ENCODE measurements at regions not wholly inside any gene's neighbourhood (a gene's known extent, or its start where the extent isn't known, plus 50 kb on each side); places are given as distances from the start of the nearest gene placed in this dataset.

DNA sequence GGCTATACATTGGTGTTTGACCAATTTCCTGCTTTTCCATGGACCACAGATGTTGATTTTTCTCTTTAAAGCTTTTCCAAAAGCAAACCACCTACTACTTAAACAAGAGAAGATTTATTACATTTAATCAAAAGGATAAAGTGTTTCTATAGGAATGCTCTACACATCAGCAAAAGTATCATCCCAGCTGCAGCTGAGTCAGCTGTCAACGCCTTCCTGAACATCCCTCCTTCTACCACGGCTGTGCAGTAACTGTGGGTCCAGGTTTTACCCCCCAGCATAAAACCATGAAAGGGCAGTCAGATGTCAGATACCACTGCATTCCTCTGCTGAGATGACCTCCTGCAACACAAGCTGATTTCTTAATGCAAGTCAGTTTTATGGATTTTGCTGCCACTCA lies 524.5 kb upstream of the MEX3C start:
- intact Hi-C loops (cut with micrococcal nuclease): no loop called here
- no peak overlapping the region for H3K4me3 ChIP-seq
- no peaks in the 10 kb centered on the region for H3K9me3 ChIP-seq (replicated peaks; ENCODE audit: control insufficient read depth, insufficient read depth, low read depth, low read length)
- ATAC-seq (no peak), FAIRE-seq (no peak), DNase-seq (ENCODE audit: extremely low read depth in 1 of 4, low spot score in 3 of 4) (no peak)
- no peak overlapping the region for H3K27ac ChIP-seq (ENCODE audit: extremely low read depth, low read depth, low read length)
- ChIA-PET POLR2A (interaction anchor here (0.6 kb wide), 1 partner anchor 91 kb away, joined by 3 read pairs; no protein-coding TSS in a partner anchor), CTCF (ENCODE audit: low intra/inter-chr PET ratio) (no interaction called here)
- no peak overlapping the region for H3K4me2 ChIP-seq (ENCODE audit: insufficient read depth, low read length)
- no peak overlapping the region for H3K9ac ChIP-seq (ENCODE audit: insufficient read depth in 1 of 2, low read depth in 2 of 2, low read length in 2 of 2)
- H3K9me1 ChIP-seq (ENCODE audit: control insufficient read depth, insufficient read depth, low read length): no peaks in the 10 kb centered on the region
- H2AFZ ChIP-seq (ENCODE audit: low read depth, low read length): no peak overlapping the region
- BruUV-seq (replicated peaks): no TSS peak
- no peak for TF ChIP-seq ZNF212 (CRISPR knock-in tag; IDR thresholded peaks at IDR 0.05)
- no peak for TF ChIP-seq SRSF1 (IDR thresholded peaks at IDR 0.05; ENCODE audit: low read depth, low read length)
- TF ChIP-seq, protein P1, sequence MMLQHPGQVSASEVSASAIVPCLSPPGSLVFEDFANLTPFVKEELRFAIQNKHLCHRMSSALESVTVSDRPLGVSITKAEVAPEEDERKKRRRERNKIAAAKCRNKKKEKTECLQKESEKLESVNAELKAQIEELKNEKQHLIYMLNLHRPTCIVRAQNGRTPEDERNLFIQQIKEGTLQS (IDR thresholded peaks at IDR 0.05): no peak
- TF ChIP-seq, protein P1 (CRISPR knock-in tag; conservative IDR thresholded peaks at IDR 0.05): no peak
- TF ChIP-seq, protein P2, sequence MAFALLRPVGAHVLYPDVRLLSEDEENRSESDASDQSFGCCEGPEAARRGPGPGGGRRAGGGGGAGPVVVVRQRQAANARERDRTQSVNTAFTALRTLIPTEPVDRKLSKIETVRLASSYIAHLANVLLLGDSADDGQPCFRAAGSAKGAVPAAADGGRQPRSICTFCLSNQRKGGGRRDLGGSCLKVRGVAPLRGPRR (CRISPR knock-in tag; IDR thresholded peaks at IDR 0.05): no peak
- TF ChIP-seq PRMT5 (CRISPR knock-in tag; IDR thresholded peaks at IDR 0.05): no peak
- TF ChIP-seq SMAD2 (IDR thresholded peaks at IDR 0.05; ENCODE audit: low read depth, low read length): no peak
- no peaks in the 10 kb centered on the region for H3K36me3 ChIP-seq (ENCODE audit: control insufficient read depth, insufficient read depth, low read length)
- in situ Hi-C loops (cut with MboI): no loop called here
- H3K27me3 ChIP-seq (ENCODE audit: control insufficient read depth in 2 of 2, insufficient read depth in 2 of 2, low read length in 2 of 2): no peaks in the 10 kb centered on the region
- no peaks in the 10 kb centered on the region for H3K4me1 ChIP-seq (replicated peaks in 1 of 2; ENCODE audit: control insufficient read depth in 2 of 2, insufficient read depth in 2 of 2, low read length in 2 of 2)
- no peaks in the 10 kb centered on the region for H3K79me2 ChIP-seq (ENCODE audit: control insufficient read depth, insufficient read depth, low read length)
- 0% methylated on average over 2 of the region's 2 CpGs for whole genome bisulfite sequencing (ENCODE audit: insufficient coverage, low coverage, missing lambda C conversion rate)
- no peaks in the 10 kb centered on the region for H4K20me1 ChIP-seq (replicated peaks; ENCODE audit: control insufficient read depth, insufficient read depth, low read length)

Data from K562 (cell line).